ENCODE measurements at regions not wholly inside any gene's neighbourhood (a gene's known extent, or its start where the extent isn't known, plus 50 kb on each side); places are given as distances from the start of the nearest gene placed in this dataset.

DNA sequence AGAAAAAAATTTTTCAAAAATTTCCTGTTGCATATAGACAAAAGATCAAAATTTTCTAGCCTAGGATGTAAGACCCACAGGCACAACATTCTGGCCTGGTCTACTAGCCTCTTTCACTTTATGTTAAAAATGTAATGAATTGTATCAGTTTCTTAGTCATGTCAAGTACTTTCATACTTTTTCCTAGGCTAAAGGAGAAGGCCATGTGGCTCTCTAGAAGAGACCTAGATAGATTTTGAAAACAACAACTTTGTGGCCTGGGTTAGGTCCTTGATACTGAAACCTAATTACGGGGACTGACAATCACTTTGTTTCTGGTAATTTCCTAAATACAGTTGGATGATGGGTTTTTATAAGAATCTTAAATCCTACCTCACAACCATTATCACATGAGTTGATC lies 74.8 kb upstream of the FSIP2 start:
- TF ChIP-seq POLR2A (IDR thresholded peaks at IDR 0.05; ENCODE audit: low read depth, low read length) = no peak
- TF ChIP-seq POLR2AphosphoS5 (IDR thresholded peaks at IDR 0.05; ENCODE audit: low read depth, low read length) = no peak
- no peak for TF ChIP-seq TAF1 (IDR thresholded peaks at IDR 0.05; ENCODE audit: borderline replicate concordance, low read depth, low read length)

Measured in GM12892 (cell line).